ENCODE measurements at regions not wholly inside any gene's neighbourhood (a gene's known extent, or its start where the extent isn't known, plus 50 kb on each side); places are given as distances from the start of the nearest gene placed in this dataset.

DNA sequence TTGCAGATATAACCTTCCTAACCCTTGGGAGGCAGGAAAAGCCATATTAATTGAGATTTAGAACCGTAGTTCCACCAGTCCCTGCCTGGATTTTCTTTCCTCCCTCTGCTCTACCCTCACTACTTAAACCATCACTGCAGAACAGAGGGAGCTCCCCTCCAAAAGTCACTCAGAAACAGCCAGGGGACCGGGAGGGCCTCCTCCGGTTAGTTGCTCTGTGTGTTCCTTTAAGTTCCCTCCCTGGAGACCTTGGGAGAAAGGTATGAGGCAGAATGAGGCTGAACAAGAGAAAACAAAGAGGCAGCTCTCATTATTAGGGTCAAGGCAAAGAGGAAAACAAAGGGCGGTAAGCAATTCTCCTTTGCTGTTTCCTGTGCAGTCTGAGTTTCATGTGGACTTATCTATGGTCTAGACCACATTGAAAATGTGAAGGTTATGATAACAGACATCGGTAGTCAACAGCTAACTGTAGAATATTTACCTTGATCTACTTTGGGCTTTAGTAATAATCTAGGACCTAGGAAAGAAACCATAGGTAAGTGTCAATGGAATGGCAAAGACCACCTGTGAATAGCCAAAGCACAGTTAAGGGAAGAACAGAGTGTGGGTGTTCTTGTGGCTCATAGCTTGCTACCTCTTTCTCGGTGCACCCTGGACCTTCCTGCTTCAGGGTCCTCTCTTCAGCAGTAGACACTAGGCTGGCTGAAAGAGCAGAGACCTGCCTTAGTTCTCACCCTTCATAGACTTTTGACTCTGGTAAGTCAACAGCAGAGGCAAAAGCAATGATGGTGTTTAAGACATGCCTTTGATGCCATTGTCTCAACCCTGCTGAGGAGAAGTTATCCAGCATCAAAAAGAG is 250.9 kb upstream of the CITED2 start:
- DNase-seq (ENCODE audit: low read depth, low spot score) = no peak

- DNase-seq (ENCODE audit: low read depth, low spot score) = no peak
Observed at GRCh38 chr6:139623372-139623771, 248.9 kb upstream of the CITED2 start.

DNA sequence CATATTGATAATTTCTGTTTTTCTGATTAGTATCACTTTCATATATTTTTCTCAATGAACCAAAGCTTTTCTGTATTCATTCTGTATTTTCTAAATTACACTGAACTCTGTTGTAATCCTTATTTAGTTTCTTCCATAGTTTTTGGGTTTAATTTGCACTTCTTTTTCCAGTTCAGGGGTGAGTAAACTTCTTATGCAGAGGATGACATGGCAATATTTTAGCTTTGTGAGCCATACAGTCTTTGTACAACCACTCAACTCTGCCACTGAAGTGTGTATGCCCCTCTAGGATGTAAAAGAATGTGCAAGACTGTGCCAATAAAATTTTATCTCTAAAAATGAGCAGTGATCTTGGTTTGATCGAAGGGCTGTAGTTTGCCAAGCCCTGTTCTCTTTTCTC is 239.0 kb upstream of the CITED2 start:
- no peak for DNase-seq (ENCODE audit: low read depth, low spot score)

- DNase-seq (ENCODE audit: low read depth, low spot score) = no peak
Observed at GRCh38 chr6:139612135-139612465, 237.7 kb upstream of the CITED2 start.

- no peak for DNase-seq (ENCODE audit: low read depth, low spot score)
Observed at GRCh38 chr6:139611327-139612134, 237.1 kb upstream of the CITED2 start.

GRCh38 chr6:139608466-139609261 is 234.2 kb upstream of the CITED2 start:
- no peak for DNase-seq (ENCODE audit: low read depth, low spot score)

DNA sequence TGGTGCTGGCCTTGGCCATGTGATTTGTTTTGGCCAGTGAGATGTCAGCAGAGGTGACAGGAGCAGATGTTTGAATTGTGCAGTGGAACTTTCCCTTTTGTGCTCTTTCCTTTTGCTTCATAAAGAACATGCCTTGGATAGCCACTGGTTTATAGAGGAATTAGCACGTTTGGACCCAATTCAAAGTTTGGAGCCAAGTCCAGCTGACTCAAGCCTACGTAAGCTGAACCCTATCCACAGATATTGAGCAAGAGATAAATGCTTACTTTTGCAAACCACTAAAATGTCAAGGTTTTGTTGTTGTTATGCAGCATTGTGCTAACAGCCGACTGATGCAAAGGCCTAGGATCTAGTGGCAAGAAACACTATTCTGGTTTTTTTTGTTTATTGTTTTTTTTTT is 230.9 kb upstream of the CITED2 start:
- no peak for DNase-seq (ENCODE audit: low read depth, low spot score)

DNA sequence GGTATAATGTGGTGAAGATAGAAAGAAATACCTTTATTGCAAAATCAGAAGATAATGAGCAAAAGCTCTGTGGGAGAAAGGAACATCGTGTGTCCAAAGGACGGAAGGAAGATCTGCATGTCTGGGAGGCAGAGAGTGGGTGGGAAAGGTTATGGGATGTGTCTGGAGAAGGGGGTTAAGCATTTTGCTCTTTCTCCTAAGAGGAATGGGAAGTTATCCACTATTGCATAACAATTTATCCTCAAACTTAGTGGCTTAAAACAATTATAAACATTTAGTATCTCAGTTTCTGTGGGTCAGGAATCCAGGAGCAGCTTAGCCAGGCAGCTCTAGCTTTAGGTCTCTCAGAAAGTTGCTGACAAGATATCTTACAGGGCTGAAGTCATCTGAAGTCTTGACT is 229.1 kb upstream of the CITED2 start:
- no peak for DNase-seq (ENCODE audit: low read depth, low spot score)

DNA sequence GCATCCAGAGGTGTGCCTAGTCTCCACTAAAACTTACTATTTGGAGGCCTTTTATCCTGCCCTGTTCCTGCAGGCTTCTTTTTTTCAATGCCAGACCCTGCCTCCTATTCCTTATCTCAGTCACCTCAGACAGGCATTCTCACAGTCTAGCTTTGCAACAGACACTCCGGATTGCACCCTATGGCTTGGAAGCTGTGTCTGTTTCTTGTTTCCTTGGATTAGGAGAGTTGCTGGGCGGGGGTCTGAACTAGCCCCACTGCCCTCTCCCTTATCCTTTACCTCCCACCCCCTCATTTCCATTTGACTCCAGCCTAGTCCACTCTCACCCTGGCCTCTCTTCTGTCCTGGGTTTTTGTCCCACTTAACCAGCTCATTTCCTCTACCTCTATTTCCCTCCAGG is 228.1 kb upstream of the CITED2 start:
- DNase-seq (ENCODE audit: low read depth, low spot score) = no peak

DNA sequence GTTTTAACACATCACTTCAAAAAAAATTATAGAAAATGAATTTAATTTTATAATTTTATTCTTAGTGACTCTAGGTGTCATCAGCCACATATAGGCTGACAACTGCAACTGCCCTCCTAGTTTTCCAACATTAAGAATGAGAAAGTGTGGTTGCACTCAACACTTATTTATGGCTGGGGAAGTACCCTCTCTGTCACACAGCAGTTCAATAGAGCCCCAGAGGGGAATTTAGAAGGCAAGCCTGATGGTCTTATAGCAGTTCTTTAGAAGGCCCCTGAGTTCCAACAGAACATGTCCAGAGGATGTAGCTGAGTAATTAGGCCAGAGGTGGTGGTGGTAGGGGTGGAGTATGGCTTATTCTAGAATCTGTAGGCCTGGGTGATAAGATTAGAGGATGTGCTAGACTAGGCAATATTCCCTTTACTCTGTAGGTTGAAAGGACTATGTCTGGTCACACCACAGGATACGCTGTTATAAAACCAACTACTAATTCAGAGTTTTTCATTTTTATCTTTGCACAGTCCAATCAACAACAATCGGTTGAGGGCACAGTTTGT is 226.5 kb upstream of the CITED2 start:
- DNase-seq (ENCODE audit: low read depth, low spot score) = no peak

DNA sequence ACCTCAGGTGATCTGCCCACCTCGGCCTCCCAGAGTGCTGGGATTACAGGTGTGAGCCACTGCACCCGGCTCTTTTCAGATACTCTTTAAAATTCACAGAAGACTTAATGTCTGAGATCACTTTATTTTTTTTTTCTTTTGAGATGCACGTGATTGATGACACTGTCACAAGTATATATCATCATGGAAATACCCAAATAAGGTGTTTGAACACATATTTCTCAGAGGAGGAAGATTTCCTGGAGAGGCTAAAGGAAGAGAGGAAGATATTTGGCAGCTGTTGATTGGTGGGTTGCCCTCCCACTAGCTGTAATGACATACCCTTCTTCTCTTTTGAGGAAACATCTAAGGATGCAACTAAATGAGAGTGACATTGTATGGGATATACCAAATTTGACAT is 225.9 kb upstream of the CITED2 start:
- no peak for DNase-seq (ENCODE audit: low read depth, low spot score)

DNA sequence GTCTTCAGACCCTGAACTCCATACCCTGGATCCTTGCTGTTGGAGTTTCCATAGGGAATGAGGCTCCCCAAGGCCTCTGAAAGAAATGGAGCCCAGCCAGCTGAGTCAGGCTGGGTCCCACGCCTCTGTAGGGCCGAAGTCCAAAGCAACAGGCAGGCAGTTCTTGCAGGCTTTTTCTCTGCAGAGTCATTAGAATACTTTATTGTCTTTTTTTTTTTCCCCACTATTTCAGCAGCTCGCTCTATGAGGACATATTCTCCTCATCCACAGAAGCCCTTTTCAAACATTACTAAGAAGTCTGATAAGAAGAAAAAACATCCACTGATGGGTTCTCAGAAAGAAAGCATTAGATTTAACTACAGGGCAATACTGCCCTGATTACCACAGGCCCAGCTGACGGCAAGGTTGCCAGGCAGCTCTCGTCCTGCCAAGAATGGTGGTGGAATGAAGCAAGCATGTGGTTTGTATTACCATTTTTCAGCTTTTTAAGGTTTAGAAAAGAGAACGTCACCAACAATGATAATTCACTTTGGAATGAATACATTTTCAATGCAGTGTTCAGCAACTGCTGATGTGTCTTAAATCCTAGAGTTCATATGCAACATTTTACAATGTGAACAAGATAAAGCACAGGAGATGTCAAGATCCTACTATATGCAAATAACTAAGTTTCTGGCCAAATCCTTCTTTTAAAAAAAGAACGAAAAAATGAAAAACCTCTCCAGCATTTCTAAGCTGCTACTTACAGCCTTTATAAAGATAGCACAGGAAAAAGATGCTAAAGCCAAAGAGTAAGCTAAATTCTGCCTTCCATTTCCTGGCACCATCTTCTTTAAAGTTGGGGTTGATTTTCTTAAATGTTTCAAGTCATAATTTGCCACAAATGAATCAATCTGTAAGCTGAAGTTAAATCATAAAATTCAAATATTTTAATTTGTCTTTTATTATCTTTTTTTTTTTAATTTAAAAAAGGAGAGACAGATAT is 223.6 kb upstream of the CITED2 start:
- DNase-seq (ENCODE audit: low read depth, low spot score) = no peak

DNA sequence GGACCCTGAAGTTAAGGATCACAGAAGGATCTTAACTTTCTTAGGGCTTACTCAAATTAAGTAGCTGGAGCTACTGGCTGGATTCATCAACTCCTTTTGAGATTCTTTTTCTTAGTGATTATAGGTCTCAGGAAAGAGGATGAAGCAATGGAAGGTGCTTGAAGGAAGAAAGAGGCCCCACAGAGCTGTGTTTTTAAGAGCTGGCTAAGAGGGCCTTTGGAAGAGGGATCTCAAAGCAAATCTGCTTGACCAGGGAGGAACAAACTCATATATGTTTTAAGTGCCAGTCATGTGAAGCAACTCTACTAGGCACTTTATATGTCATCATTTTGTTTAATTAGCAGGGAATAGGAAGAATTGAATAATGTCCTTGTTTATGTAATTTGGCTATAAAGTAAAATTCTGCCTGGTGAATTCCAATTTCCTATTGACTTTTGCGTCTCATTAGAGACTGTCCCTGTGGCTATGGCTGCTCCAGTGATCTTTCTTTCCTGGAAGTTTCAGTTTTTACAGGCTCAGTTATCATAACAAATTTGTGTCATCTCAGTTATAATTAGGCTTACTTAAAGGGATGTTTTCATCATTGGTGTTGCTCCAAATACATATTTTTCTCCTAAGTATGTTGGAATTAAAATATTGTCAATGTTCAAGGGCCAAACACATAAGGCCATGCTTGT is 222.8 kb upstream of the CITED2 start:
- no peak for DNase-seq (ENCODE audit: low read depth, low spot score)

- DNase-seq (ENCODE audit: low read depth, low spot score) = no peak
Observed at GRCh38 chr6:139595183-139595582, 220.7 kb upstream of the CITED2 start.

DNA sequence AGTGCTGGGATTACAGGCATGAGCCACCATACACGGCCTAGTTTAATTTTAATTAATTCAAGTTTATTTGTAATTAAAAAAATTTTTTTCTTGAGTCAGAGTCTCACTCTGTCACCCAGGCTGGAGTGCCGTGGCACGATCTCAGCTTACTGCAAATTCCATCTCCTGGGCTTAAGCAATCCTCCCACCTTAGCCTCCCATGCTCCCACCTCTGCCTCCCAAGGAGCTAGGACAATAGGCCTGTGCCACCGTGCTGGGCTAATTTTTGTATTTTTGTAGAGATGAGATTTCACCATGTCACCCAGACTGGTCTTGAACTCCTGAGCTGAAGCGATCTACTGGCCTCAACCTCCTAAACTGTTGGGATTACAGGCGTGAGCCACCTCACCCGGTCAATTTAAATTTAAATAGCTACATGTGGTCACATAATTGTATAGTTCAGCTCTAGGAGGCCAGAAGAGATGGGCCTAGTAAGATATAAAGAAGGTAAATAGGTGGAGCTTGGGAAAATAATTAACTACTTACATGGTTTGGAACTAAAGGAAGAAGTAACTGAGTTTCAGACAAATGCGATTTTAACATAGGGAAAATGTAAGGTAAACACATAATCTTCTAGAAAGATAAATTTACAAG is 220.0 kb upstream of the CITED2 start:
- no peak for DNase-seq (ENCODE audit: low read depth, low spot score)

- no peak for DNase-seq (ENCODE audit: low read depth, low spot score)
Observed at GRCh38 chr6:139593081-139593480, 218.6 kb upstream of the CITED2 start.

DNA sequence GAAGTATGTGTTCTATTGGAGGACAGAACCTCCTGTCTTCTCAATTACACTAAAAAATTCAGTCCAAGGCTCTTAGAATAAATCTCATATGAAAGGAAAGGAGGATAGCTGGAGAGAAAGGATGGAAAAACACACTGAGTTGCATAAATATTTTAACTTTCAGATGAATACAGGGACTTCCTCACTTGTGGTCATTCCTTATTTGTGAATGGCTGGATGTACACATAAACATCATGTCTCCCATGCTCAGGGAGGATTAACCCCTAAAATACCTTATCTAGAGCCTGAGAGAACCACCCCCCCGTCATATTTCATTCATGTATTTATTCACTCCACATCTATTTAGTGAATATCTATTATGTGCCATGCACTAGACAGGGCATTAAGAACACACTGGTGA is 217.6 kb upstream of the CITED2 start:
- DNase-seq (ENCODE audit: low read depth, low spot score) = no peak

DNA sequence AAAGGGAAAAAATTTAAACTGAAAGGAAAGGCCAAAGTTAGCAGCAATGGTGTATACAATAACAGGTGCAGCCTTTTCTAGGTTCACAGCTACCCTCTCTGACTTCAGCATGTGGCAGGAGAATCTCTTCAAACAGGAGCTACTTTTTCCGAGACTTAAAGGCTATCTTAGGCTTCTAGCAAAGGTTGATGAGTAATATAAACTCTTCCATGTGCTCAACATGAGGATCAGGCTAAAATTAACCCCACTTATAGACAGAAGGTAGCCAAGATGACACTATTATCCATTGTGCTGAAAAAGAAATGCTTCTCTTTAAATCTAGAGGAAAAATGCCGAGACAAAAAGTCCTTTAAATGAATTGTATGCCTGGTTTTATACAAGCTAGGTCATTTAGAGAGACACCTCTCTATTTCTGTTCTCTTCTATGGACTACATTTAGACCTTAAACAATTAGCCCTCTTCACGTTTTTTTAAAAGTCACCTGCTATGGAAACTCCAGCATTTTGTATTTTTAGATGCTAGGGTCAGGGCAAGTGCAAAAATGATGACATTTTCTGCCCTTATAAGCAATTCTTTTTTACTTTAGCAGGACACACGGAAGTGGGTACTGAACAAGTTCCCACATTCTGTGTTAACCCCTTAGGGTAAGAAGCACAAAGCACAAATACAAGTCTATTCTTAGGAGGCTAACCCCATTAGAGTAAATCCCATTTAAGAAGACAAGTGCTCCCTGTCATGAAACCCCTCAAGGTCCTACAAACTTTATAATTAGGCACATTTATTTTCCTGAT is 216.8 kb upstream of the CITED2 start:
- DNase-seq (ENCODE audit: low read depth, low spot score) = no peak

- DNase-seq (ENCODE audit: low read depth, low spot score) = no peak
Observed at GRCh38 chr6:139590206-139590605, 215.8 kb upstream of the CITED2 start.
